ENCODE measurements at regions not wholly inside any gene's neighbourhood (a gene's known extent, or its start where the extent isn't known, plus 50 kb on each side); places are given as distances from the start of the nearest gene placed in this dataset.

- no peak overlapping the region for H3K27ac ChIP-seq
- H3K4me1 ChIP-seq (ENCODE audit: insufficient read depth): no peaks in the 10 kb centered on the region
- H3K4me3 ChIP-seq: no peak overlapping the region
- H3K9me3 ChIP-seq: no peaks in the 10 kb centered on the region
- no peaks in the 10 kb centered on the region for H3K36me3 ChIP-seq
- H3K27me3 ChIP-seq: no peaks in the 10 kb centered on the region
- DNase-seq: no peak
- 27 to 45% (median 42%) methylated on average over 4 of the region's 4 CpGs for WGBS, 3 donors
- intact Hi-C loops (cut with DNase I): no loop called here
- no peak for TF ChIP-seq POLR2A (IDR thresholded peaks at IDR 0.05)
- no peak for TF ChIP-seq EP300 (IDR thresholded peaks at IDR 0.05)
- TF ChIP-seq CTCF (IDR thresholded peaks at IDR 0.05): no peak
Measured at GRCh38 chr6:21486115-21486514, 107.4 kb upstream of the SOX4 start.

- Histone ChIP-seq H3K4me3 (no peak overlapping the region), H3K27ac (no peak overlapping the region), H3K4me1 (ENCODE audit: insufficient read depth) (no peaks in the 10 kb centered on the region), H3K9me3 (no peaks in the 10 kb centered on the region), H3K36me3 (no peaks in the 10 kb centered on the region), H3K27me3 (no peaks in the 10 kb centered on the region)
- intact Hi-C loops (cut with DNase I): no loop called here
- no peak for DNase-seq
- TF ChIP-seq CTCF (IDR thresholded peaks at IDR 0.05): no peak
- TF ChIP-seq EP300 (IDR thresholded peaks at IDR 0.05): no peak
- no peak for TF ChIP-seq POLR2A (IDR thresholded peaks at IDR 0.05)
- WGBS, 3 donors: 54 to 66% (median 61%) methylated on average over 3 of the region's 3 CpGs
Measured at GRCh38 chr6:21489826-21490225, 103.7 kb upstream of the SOX4 start.

GRCh38 chr6:21491955-21492354, 101.6 kb upstream of the SOX4 start:
- Histone ChIP-seq H3K36me3 (no peaks in the 10 kb centered on the region), H3K27me3 (no peaks in the 10 kb centered on the region), H3K9me3 (no peaks in the 10 kb centered on the region), H3K4me3 (no peak overlapping the region), H3K27ac (no peak overlapping the region), H3K4me1 (ENCODE audit: insufficient read depth) (peaks cover 5% of the 10 kb centered on the region)
- no peak for DNase-seq
- 94 to 97% (median 96%) methylated on average over 3 of the region's 3 CpGs for WGBS, 3 donors
- TF ChIP-seq CTCF (IDR thresholded peaks at IDR 0.05): no peak
- no peak for TF ChIP-seq EP300 (IDR thresholded peaks at IDR 0.05)
- no peak for TF ChIP-seq POLR2A (IDR thresholded peaks at IDR 0.05)
- intact Hi-C loops (cut with DNase I): no loop called here

GRCh38 chr6:21494505-21494904, 99.0 kb upstream of the SOX4 start:
- H3K27me3 ChIP-seq: no peaks in the 10 kb centered on the region
- TF ChIP-seq CTCF (IDR thresholded peaks at IDR 0.05): no peak
- no peaks in the 10 kb centered on the region for H3K9me3 ChIP-seq
- H3K4me3 ChIP-seq: no peak overlapping the region
- no peaks in the 10 kb centered on the region for H3K36me3 ChIP-seq
- intact Hi-C loops (cut with DNase I): no loop called here
- H3K27ac ChIP-seq: no peak overlapping the region
- DNase-seq: no peak
- WGBS, 3 donors: 88 to 90% (median 90%) methylated on average over 8 of the region's 8 CpGs
- H3K4me1 ChIP-seq (ENCODE audit: insufficient read depth): peaks cover 5% of the 10 kb centered on the region

- Histone ChIP-seq H3K36me3 (no peaks in the 10 kb centered on the region), H3K27me3 (no peaks in the 10 kb centered on the region), H3K4me3 (no peak overlapping the region), H3K4me1 (ENCODE audit: insufficient read depth) (peaks cover 17% of the 10 kb centered on the region), H3K27ac (peak overlapping the region in 1 of 2 donors; percentile 41), H3K9me3 (no peaks in the 10 kb centered on the region)
- no peak for DNase-seq
- TF ChIP-seq POLR2A (IDR thresholded peaks at IDR 0.05) (no peak), CTCF (IDR thresholded peaks at IDR 0.05) (no peak), EP300 (IDR thresholded peaks at IDR 0.05) (no peak)
- intact Hi-C loops (cut with DNase I): no loop called here
- WGBS, 3 donors: 14 to 17% (median 15%) methylated on average over 3 of the region's 3 CpGs
Measured at GRCh38 chr6:21496196-21496595, 97.4 kb upstream of the SOX4 start.
